ENCODE measurements at regions not wholly inside any gene's neighbourhood (a gene's known extent, or its start where the extent isn't known, plus 50 kb on each side); places are given as distances from the start of the nearest gene placed in this dataset.

DNA sequence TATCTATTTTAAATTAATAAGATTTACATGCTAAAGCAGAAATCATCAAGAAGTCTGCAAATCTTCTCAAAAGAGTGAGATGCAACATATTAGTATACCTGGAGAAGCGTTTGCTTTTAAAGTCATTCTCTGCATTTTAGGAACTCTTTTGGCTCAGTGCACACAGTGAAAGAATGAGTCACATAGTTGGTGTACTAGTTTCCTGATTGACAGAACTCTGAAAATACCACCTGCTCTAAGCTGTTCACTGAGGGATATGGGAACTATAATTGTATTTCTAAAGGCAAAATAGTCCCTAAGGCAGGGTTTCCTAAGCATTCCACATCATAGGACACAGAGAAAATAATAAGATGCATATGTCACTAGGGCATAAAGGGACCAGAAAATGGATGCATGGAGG lies 838.5 kb downstream of the DIPK2A start (continued):
- TF ChIP-seq, protein P1, sequence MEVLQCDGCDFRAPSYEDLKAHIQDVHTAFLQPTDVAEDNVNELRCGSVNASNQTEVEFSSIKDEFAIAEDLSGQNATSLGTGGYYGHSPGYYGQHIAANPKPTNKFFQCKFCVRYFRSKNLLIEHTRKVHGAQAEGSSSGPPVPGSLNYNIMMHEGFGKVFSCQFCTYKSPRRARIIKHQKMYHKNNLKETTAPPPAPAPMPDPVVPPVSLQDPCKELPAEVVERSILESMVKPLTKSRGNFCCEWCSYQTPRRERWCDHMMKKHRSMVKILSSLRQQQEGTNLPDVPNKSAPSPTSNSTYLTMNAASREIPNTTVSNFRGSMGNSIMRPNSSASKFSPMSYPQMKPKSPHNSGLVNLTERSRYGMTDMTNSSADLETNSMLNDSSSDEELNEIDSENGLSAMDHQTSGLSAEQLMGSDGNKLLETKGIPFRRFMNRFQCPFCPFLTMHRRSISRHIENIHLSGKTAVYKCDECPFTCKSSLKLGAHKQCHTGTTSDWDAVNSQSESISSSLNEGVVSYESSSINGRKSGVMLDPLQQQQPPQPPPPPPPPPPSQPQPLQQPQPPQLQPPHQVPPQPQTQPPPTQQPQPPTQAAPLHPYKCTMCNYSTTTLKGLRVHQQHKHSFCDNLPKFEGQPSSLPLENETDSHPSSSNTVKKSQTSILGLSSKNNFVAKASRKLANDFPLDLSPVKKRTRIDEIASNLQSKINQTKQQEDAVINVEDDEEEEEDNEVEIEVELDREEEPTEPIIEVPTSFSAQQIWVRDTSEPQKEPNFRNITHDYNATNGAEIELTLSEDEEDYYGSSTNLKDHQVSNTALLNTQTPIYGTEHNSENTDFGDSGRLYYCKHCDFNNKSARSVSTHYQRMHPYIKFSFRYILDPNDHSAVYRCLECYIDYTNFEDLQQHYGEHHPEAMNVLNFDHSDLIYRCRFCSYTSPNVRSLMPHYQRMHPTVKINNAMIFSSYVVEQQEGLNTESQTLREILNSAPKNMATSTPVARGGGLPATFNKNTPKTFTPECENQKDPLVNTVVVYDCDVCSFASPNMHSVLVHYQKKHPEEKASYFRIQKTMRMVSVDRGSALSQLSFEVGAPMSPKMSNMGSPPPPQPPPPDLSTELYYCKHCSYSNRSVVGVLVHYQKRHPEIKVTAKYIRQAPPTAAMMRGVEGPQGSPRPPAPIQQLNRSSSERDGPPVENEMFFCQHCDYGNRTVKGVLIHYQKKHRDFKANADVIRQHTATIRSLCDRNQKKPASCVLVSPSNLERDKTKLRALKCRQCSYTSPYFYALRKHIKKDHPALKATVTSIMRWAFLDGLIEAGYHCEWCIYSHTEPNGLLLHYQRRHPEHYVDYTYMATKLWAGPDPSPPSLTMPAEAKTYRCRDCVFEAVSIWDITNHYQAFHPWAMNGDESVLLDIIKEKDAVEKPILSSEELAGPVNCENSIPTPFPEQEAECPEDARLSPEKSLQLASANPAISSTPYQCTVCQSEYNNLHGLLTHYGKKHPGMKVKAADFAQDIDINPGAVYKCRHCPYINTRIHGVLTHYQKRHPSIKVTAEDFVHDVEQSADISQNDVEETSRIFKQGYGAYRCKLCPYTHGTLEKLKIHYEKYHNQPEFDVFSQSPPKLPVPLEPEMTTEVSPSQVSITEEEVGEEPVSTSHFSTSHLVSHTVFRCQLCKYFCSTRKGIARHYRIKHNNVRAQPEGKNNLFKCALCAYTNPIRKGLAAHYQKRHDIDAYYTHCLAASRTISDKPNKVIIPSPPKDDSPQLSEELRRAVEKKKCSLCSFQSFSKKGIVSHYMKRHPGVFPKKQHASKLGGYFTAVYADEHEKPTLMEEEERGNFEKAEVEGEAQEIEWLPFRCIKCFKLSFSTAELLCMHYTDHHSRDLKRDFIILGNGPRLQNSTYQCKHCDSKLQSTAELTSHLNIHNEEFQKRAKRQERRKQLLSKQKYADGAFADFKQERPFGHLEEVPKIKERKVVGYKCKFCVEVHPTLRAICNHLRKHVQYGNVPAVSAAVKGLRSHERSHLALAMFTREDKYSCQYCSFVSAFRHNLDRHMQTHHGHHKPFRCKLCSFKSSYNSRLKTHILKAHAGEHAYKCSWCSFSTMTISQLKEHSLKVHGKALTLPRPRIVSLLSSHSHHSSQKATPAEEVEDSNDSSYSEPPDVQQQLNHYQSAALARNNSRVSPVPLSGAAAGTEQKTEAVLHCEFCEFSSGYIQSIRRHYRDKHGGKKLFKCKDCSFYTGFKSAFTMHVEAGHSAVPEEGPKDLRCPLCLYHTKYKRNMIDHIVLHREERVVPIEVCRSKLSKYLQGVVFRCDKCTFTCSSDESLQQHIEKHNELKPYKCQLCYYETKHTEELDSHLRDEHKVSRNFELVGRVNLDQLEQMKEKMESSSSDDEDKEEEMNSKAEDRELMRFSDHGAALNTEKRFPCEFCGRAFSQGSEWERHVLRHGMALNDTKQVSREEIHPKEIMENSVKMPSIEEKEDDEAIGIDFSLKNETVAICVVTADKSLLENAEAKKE (CRISPR knock-in tag; IDR thresholded peaks at IDR 0.05), result no peak
- TF ChIP-seq JUNB (IDR thresholded peaks at IDR 0.05; ENCODE audit: unreplicated experiment), result no peak
- no peak for TF ChIP-seq POLR2AphosphoS5 (IDR thresholded peaks at IDR 0.05; ENCODE audit: low read depth)
- no peak for TF ChIP-seq ZNF331 (CRISPR knock-in tag; IDR thresholded peaks at IDR 0.05; ENCODE audit: low read depth)
- no peak for TF ChIP-seq ZNF114 (CRISPR knock-in tag; IDR thresholded peaks at IDR 0.05)
- TF ChIP-seq NANOG (IDR thresholded peaks at IDR 0.05; ENCODE audit: borderline replicate concordance), result no peak
- TF ChIP-seq, protein P2, sequence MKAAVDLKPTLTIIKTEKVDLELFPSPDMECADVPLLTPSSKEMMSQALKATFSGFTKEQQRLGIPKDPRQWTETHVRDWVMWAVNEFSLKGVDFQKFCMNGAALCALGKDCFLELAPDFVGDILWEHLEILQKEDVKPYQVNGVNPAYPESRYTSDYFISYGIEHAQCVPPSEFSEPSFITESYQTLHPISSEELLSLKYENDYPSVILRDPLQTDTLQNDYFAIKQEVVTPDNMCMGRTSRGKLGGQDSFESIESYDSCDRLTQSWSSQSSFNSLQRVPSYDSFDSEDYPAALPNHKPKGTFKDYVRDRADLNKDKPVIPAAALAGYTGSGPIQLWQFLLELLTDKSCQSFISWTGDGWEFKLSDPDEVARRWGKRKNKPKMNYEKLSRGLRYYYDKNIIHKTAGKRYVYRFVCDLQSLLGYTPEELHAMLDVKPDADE (IDR thresholded peaks at IDR 0.05), result no peak

DNA sequence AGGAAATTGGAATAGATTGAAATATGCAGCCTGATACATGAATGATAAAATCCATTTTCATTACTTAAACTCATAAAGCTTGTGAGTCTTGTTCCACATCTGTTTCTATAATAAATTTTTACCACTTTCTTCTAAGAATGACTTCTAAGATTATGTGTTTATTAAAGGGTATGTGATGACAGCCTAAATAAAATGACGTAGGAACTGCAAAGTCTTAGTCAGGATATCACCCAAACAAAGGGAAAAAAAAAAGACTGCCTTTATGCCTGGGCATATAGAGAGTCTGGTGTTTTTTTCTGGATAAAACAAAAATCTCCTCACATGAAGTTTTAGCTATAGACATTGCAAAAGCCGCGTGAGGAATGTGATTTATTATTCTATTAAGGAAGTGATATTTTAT lies 844.0 kb downstream of the DIPK2A start:
- peaks cover 11% of the 10 kb centered on the region for H3K4me1 Mint-ChIP-seq
- H3K9me3 Mint-ChIP-seq, result no peaks in the 10 kb centered on the region
- no peaks in the 10 kb centered on the region for H3K36me3 ChIP-seq (ENCODE audit: insufficient read depth)
- DNase-seq (ENCODE audit: low spot score) (no peak), ATAC-seq (no peak)
- no peak overlapping the region for H2AFZ ChIP-seq
- H3K27ac ChIP-seq (ENCODE audit: low read depth), result no peak overlapping the region
- no peaks in the 10 kb centered on the region for H3K27me3 Mint-ChIP-seq (ENCODE audit: insufficient read depth, low read depth, poor library complexity)
- H3F3A ChIP-seq (replicated peaks; ENCODE audit: low read depth), result no peaks in the 10 kb centered on the region
- no peak overlapping the region for H3K4me3 ChIP-seq
- no peak overlapping the region for H3K4me3 Mint-ChIP-seq
- no peaks in the 10 kb centered on the region for H3K27me3 ChIP-seq (ENCODE audit: insufficient read depth)
- H3K4me2 ChIP-seq, result no peak overlapping the region
- no peaks in the 10 kb centered on the region for H3K9me2 ChIP-seq (ENCODE audit: insufficient read depth)
- no peaks in the 10 kb centered on the region for H3K79me2 ChIP-seq (replicated peaks; ENCODE audit: insufficient read depth)
- no peaks in the 10 kb centered on the region for H4K20me1 ChIP-seq (replicated peaks; ENCODE audit: insufficient read depth)
- no peaks in the 10 kb centered on the region for H3K36me3 Mint-ChIP-seq (ENCODE audit: low read depth)
- no peak overlapping the region for H3K27ac Mint-ChIP-seq
- H3K4me1 ChIP-seq (ENCODE audit: insufficient read depth), result peaks cover 4% of the 10 kb centered on the region; the same call in 1 of the 2 replicates
- TF ChIP-seq STAT1 (IDR thresholded peaks at IDR 0.05; ENCODE audit: unreplicated experiment), result no peak
- no peak for TF ChIP-seq ZNF331 (CRISPR knock-in tag; IDR thresholded peaks at IDR 0.05; ENCODE audit: low read depth)
- TF ChIP-seq NANOG (IDR thresholded peaks at IDR 0.05; ENCODE audit: borderline replicate concordance), result no peak
- TF ChIP-seq EZH2phosphoT487 (IDR thresholded peaks at IDR 0.05; ENCODE audit: unreplicated experiment), result no peak
- TF ChIP-seq, protein P2 (IDR thresholded peaks at IDR 0.05), result no peak
